Spleen (tissue), 11 donors: ENCODE measurements at regions not wholly inside any gene's neighbourhood (a gene's known extent, or its start where the extent isn't known, plus 50 kb on each side); places are given as distances from the start of the nearest gene placed in this dataset.
A peak's percentile ranks its signal among the peaks of the same experiment; 100 is the strongest.
"Not testable (repeated sequence)": the region's sequence is repeated elsewhere in the genome, so short reads cannot be mapped to it uniquely, and the experiment has no call there.

Source experiments
- DNase-seq: peaks from one replicate; pipeline ENCODE4 v3.0.0-alpha.2; 2020
- H3K27ac ChIP-seq, 8 donors: fragments of 200-600 bp; sonication (generic) in 7 of 8; 1 replicate in 4 of 8; 2 replicates in 4 of 8; pipeline versions ENCODE4 v1.5.0 to v1.8.0; 2016 to 2021; ENCODE audit warnings: inconsistent platforms in 4 of 8, mild to moderate bottlenecking in 4 of 8, moderate library complexity in 1 of 8
- H3K27me3 ChIP-seq, 7 donors: fragments of 200-600 bp; sonication (generic) in 6 of 7; replicated peaks in 1 of 7; 1 replicate in 4 of 7; 2 replicates in 3 of 7; pipeline versions ENCODE4 v1.5.0 to v1.8.0; 2016 to 2021; ENCODE audit warnings: inconsistent platforms in 3 of 7, mild to moderate bottlenecking in 1 of 7
- H3K36me3 ChIP-seq, 6 donors: fragments of 200-600 bp; sonication (generic) in 5 of 6; 1 replicate in 4 of 6; 2 replicates in 2 of 6; pipeline versions ENCODE4 v1.5.0 to v1.8.0; 2016 to 2021; ENCODE audit warnings: inconsistent platforms in 2 of 6
- H3K4me1 ChIP-seq, 6 donors: fragments of 200-600 bp; sonication (generic) in 5 of 6; 1 replicate in 3 of 6; 2 replicates in 3 of 6; pipeline versions ENCODE4 v1.5.0 to v1.8.0; 2016 to 2021; ENCODE audit warnings: inconsistent platforms in 3 of 6
- H3K4me3 ChIP-seq, 8 donors: fragments of 200-600 bp; sonication (generic) in 7 of 8; 1 replicate in 4 of 8; 2 replicates in 4 of 8; pipeline versions ENCODE4 v1.5.0 to v1.8.0; 2016 to 2021; ENCODE audit warnings: inconsistent platforms in 4 of 8, mild to moderate bottlenecking in 4 of 8, moderate library complexity in 2 of 8
- H3K9me3 ChIP-seq, 8 donors: fragments of 200-600 bp; sonication (generic) in 7 of 8; 1 replicate in 4 of 8; 2 replicates in 4 of 8; pipeline versions ENCODE4 v1.5.0 to v1.8.0; 2016 to 2021; ENCODE audit warnings: inconsistent platforms in 4 of 8
- CTCF ChIP-seq, 11 experiments: fragments of 200-600 bp in 7 of 11; fragments of 450-650 bp in 4 of 11; sonication (generic) in 4 of 11; IDR thresholded peaks in 8 of 11; conservative IDR thresholded peaks in 3 of 11; 1 replicate in 7 of 11; 2 replicates in 4 of 11; pipeline versions ENCODE4 v1.4.0 to v1.8.0; 2016 to 2021; ENCODE audit warnings: antibody characterized with exemption in 11 of 11, inconsistent platforms in 4 of 11, mild to moderate bottlenecking in 1 of 11
- POLR2A ChIP-seq, 3 donors: fragments of 450-650 bp; IDR thresholded peaks; one replicate each; pipeline ENCODE4 v1.5.1; 2017; ENCODE audit warnings: antibody characterized with exemption in 3 of 3, mild to moderate bottlenecking in 1 of 3
- POLR2AphosphoS5 ChIP-seq, 3 donors: sonication (generic); formaldehyde crosslinking; IDR thresholded peaks; one replicate each; pipeline ENCODE4 v1.5.1; 2017; ENCODE audit warnings: antibody characterized with exemption in 3 of 3
- WGBS, 5 donors: extraction: QIAGEN DNeasy Blood & Tissue Kit in 3 of 5; methylation state at CpG; one replicate each; pipeline versions ENCODE4 v1.1.5 to v1.1.7; 2013 to 2018; 5-methylcytosine and 5-hydroxymethylcytosine counted together
- intact Hi-C: fragments of 100-400 bp; cut with DNase I; formaldehyde crosslinking; loops from one replicate; pipeline ENCODE4 v1.15.0; 2023; ENCODE audit warnings: low total_unique reads
- donor health status: healthy with polysubstance abuse.
- donor health status: DM: no; HTN: no; CAD: no; lungs with moderate emphysema.
- donor health status: DM: no; HTN: no; CAD: no.
- donor health status: Bipolar disorder and iron deficiency.
- donor health status: healthy.
- donor health status: DM: no; HTN: no; CAD: no.
- donor health status: DM: yes; HTN: yes; CAD: no.

- no peak for TF ChIP-seq POLR2A (IDR thresholded peaks at IDR 0.05)
- no peak for TF ChIP-seq CTCF (IDR thresholded peaks at IDR 0.05 in 8 of 11, conservative IDR thresholded peaks at IDR 0.05 in 3 of 11)
- TF ChIP-seq POLR2AphosphoS5 (IDR thresholded peaks at IDR 0.05): peak in 1 of 3 donors; percentile 19
- no peaks in the 10 kb centered on the region for H3K36me3 ChIP-seq
- H3K4me3 ChIP-seq: no peak overlapping the region
- H3K4me1 ChIP-seq: no peaks in the 10 kb centered on the region
- 33 to 64% (median 43%) methylated on average over 2 of the region's 2 CpGs for WGBS, 5 donors
- DNase-seq: no peak
- no peaks in the 10 kb centered on the region for H3K27me3 ChIP-seq
- H3K27ac ChIP-seq: no peak overlapping the region
- H3K9me3 ChIP-seq: peaks cover 0 to 4% (median 0%) of the 10 kb centered on the region in 8 donors
- intact Hi-C loops: no loop called here
Measured at GRCh38 chr12:88715673-88716072, 135.4 kb upstream of the KITLG start.

- H3K4me1 ChIP-seq, H3K36me3 ChIP-seq, H3K27ac ChIP-seq, H3K9me3 ChIP-seq, intact Hi-C loops, H3K27me3 ChIP-seq, H3K4me3 ChIP-seq: not testable (repeated sequence)
- 85 to 97% (median 95%) methylated on average over 25 of the region's 25 CpGs for WGBS, 5 donors
- peak; percentile 41 for DNase-seq
Measured at GRCh38 chr12:88714263-88714882, 134.1 kb upstream of the KITLG start.

- no peaks in the 10 kb centered on the region for H3K27me3 ChIP-seq
- no peaks in the 10 kb centered on the region for H3K36me3 ChIP-seq
- H3K4me3 ChIP-seq: no peak overlapping the region
- intact Hi-C loops: no loop called here
- TF ChIP-seq CTCF (IDR thresholded peaks at IDR 0.05 in 8 of 11, conservative IDR thresholded peaks at IDR 0.05 in 3 of 11) (no peak), POLR2A (IDR thresholded peaks at IDR 0.05) (no peak), POLR2AphosphoS5 (IDR thresholded peaks at IDR 0.05) (no peak)
- DNase-seq: no peak
- H3K27ac ChIP-seq: no peak overlapping the region
- WGBS, 5 donors: 85 to 99% (median 92%) methylated on average over 2 of the region's 2 CpGs
- no peaks in the 10 kb centered on the region for H3K4me1 ChIP-seq
- H3K9me3 ChIP-seq: peaks cover 7 to 40% (median 26%) of the 10 kb centered on the region in 8 donors
Measured at GRCh38 chr12:88707800-88708199, 127.5 kb upstream of the KITLG start.

GRCh38 chr12:88706286-88706685 is 126.0 kb upstream of the KITLG start:
- intact Hi-C loops: no loop called here
- H3K9me3 ChIP-seq: peaks cover 7 to 40% (median 26%) of the 10 kb centered on the region in 8 donors
- DNase-seq: no peak

More at GRCh38 chr12:88706286-88706685, 126.0 kb upstream of the KITLG start:
- no peaks in the 10 kb centered on the region for H3K27me3 ChIP-seq
- H3K4me1 ChIP-seq: no peaks in the 10 kb centered on the region
- H3K27ac ChIP-seq: no peak overlapping the region
- no peak overlapping the region for H3K4me3 ChIP-seq
- no peak for TF ChIP-seq CTCF (IDR thresholded peaks at IDR 0.05 in 8 of 11, conservative IDR thresholded peaks at IDR 0.05 in 3 of 11)
- no peaks in the 10 kb centered on the region for H3K36me3 ChIP-seq
